Adrenal gland (tissue), 9 donors: ENCODE measurements at regions not wholly inside any gene's neighbourhood (a gene's known extent, or its start where the extent isn't known, plus 50 kb on each side); places are given as distances from the start of the nearest gene placed in this dataset.

Experiments
- DNase-seq, 7 donors: peaks; one replicate each; pipeline ENCODE4 v3.0.0-alpha.2; 2019 to 2020
- H3K27ac ChIP-seq, 5 donors: fragments of 200-600 bp; sonication (generic) in 4 of 5; 1 replicate in 3 of 5; 2 replicates in 2 of 5; pipeline versions ENCODE4 v1.5.1 to v1.8.0; 2016 to 2020; ENCODE audit warnings: mild to moderate bottlenecking in 1 of 5
- H3K27me3 ChIP-seq: fragments of 200-600 bp; 2 replicates; pipeline ENCODE4 v1.8.0; 2021
- H3K36me3 ChIP-seq, 2 donors: fragments of 200-600 bp; replicated peaks in 1 of 2; 1 replicate in 1 of 2; 2 replicates in 1 of 2; pipeline versions ENCODE4 v1.5.1 to v1.8.0; 2018 to 2022
- H3K4me1 ChIP-seq, 2 donors: fragments of 200-600 bp; replicated peaks in 1 of 2; 1 replicate in 1 of 2; 2 replicates in 1 of 2; pipeline versions ENCODE4 v1.5.1 to v1.8.0; 2018 to 2021
- H3K4me3 ChIP-seq, 4 donors: fragments of 200-600 bp; sonication (generic) in 3 of 4; one replicate each; pipeline ENCODE4 v1.5.1; 2016 to 2018
- H3K9me3 ChIP-seq, 3 donors: fragments of 200-600 bp; sonication (generic) in 1 of 3; replicated peaks in 1 of 3; 1 replicate in 2 of 3; 2 replicates in 1 of 3; pipeline versions ENCODE4 v1.5.1 to v1.8.0; 2016 to 2021
- CTCF ChIP-seq, 6 experiments: fragments of 450-650 bp in 4 of 6; fragments of 200-600 bp in 2 of 6; sonication (generic) in 1 of 6; IDR thresholded peaks; 1 replicate in 5 of 6; 2 replicates in 1 of 6; pipeline versions ENCODE4 v1.5.1 to v1.8.0; 2016 to 2021; ENCODE audit warnings: antibody characterized with exemption in 6 of 6, mild to moderate bottlenecking in 2 of 6, moderate library complexity in 1 of 6
- POLR2A ChIP-seq, 2 donors: fragments of 450-650 bp; IDR thresholded peaks; one replicate each; pipeline ENCODE4 v1.6.1; 2017; ENCODE audit warnings: antibody characterized with exemption in 2 of 2, mild to moderate bottlenecking in 2 of 2, moderate library complexity in 1 of 2
- WGBS, 4 donors: extraction: QIAGEN DNeasy Blood & Tissue Kit in 2 of 4; methylation state at CpG; one replicate each; pipeline versions ENCODE4 v1.1.5 to v1.1.7; 2013 to 2017; 5-methylcytosine and 5-hydroxymethylcytosine counted together
- intact Hi-C, 2 donors: fragments of 100-400 bp; cut with DNase I; formaldehyde crosslinking; loops; one replicate each; pipeline versions ENCODE4 v1.14.1 to v1.15.0; 2022 to 2023
- donor health status: healthy with polysubstance abuse.
- donor health status: Bipolar disorder and iron deficiency.
- donor health status: DM: yes; HTN: yes; CAD: no.
- donor health status: DM: no; HTN: no; CAD: no.
- donor health status: DM: no; HTN: no; CAD: no.

- 55 to 72% (median 63%) methylated on average over 4 of the region's 4 CpGs for WGBS, 4 donors
- Histone ChIP-seq H3K4me1 (no peaks in the 10 kb centered on the region), H3K9me3 (no peaks in the 10 kb centered on the region), H3K4me3 (no peak overlapping the region), H3K36me3 (no peaks in the 10 kb centered on the region), H3K27ac (no peak overlapping the region), H3K27me3 (no peaks in the 10 kb centered on the region)
- TF ChIP-seq CTCF (IDR thresholded peaks at IDR 0.05) (no peak), POLR2A (IDR thresholded peaks at IDR 0.05) (no peak)
- DNase-seq, result no peak
- intact Hi-C loops, result no loop called here
Measured at GRCh38 chr18:67432806-67433205, 83.7 kb downstream of the DSEL start.

- no peaks in the 10 kb centered on the region for H3K27me3 ChIP-seq
- intact Hi-C loops, result no loop called here
- WGBS, 4 donors, result 63 to 64% (median 63%) methylated on average over 2 of the region's 2 CpGs
- no peak overlapping the region for H3K4me3 ChIP-seq
- H3K27ac ChIP-seq, result no peak overlapping the region
- H3K36me3 ChIP-seq, result no peaks in the 10 kb centered on the region
- no peak for DNase-seq
- H3K9me3 ChIP-seq, result no peaks in the 10 kb centered on the region
- no peak for TF ChIP-seq CTCF (IDR thresholded peaks at IDR 0.05)
- no peak for TF ChIP-seq POLR2A (IDR thresholded peaks at IDR 0.05)
- no peaks in the 10 kb centered on the region for H3K4me1 ChIP-seq
Measured at GRCh38 chr18:67428805-67429204, 87.7 kb downstream of the DSEL start.

- Histone ChIP-seq H3K9me3 (no peaks in the 10 kb centered on the region), H3K27me3 (no peaks in the 10 kb centered on the region), H3K4me1 (no peaks in the 10 kb centered on the region), H3K27ac (no peak overlapping the region), H3K4me3 (no peak overlapping the region), H3K36me3 (no peaks in the 10 kb centered on the region)
- no peak for DNase-seq
- intact Hi-C loops, result no loop called here
- TF ChIP-seq CTCF (IDR thresholded peaks at IDR 0.05) (no peak), POLR2A (IDR thresholded peaks at IDR 0.05) (no peak)
- 60 to 71% (median 64%) methylated on average over 2 of the region's 2 CpGs for WGBS, 4 donors
Measured at GRCh38 chr18:67428158-67428557, 88.4 kb downstream of the DSEL start.

GRCh38 chr18:67426486-67426885, 90.0 kb downstream of the DSEL start:
- 80 to 91% (median 82%) methylated on average over 5 of the region's 5 CpGs for WGBS, 4 donors
- no peaks in the 10 kb centered on the region for H3K4me1 ChIP-seq
- H3K4me3 ChIP-seq, result no peak overlapping the region
- no peak for TF ChIP-seq POLR2A (IDR thresholded peaks at IDR 0.05)
- no peak for TF ChIP-seq CTCF (IDR thresholded peaks at IDR 0.05)
- no peaks in the 10 kb centered on the region for H3K27me3 ChIP-seq
- intact Hi-C loops, result no loop called here
- no peak for DNase-seq
- H3K27ac ChIP-seq, result no peak overlapping the region
- no peaks in the 10 kb centered on the region for H3K36me3 ChIP-seq
- H3K9me3 ChIP-seq, result no peaks in the 10 kb centered on the region
